Stimulated activated naive CD4-positive, alpha-beta T cell treated with Interleukin-2 at 50 U/mL for 16 hours (primary cell): ENCODE measurements at regions not wholly inside any gene's neighbourhood (a gene's known extent, or its start where the extent isn't known, plus 50 kb on each side); places are given as distances from the start of the nearest gene placed in this dataset.

Experiments
- DNase-seq: peaks from one replicate; lab custom pipeline; 2025; lab: John Stamatoyannopoulos, UW

- no peak for DNase-seq
These were observed 120.7 kb downstream of the TBXT start for GRCh38 chr6:166046982-166047381.

- DNase-seq = no peak
These were observed 121.4 kb downstream of the TBXT start for GRCh38 chr6:166046226-166046625.

DNA sequence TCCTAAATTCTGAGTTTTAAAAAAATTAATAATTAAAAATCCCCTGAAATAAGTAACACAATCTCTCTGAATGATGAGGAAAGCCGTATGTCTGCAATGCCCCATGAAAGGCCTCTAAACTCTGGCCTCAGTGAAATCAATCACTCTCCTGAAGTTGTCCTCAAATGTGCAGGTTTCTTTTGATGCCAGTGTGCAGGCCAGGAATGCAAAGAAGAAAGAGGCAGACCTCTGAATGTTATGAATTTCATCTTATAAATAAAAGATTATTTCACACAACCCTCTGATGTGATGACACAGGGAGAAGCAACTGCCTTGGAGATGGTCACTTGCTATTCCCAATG lies 121.8 kb downstream of the TBXT start:
- no peak for DNase-seq

- DNase-seq = no peak
These were observed 122.3 kb downstream of the TBXT start for GRCh38 chr6:166045173-166045859.

GRCh38 chr6:166041277-166041676 lies 126.4 kb downstream of the TBXT start:
- DNase-seq = no peak

- no peak for DNase-seq
These were observed 127.4 kb downstream of the TBXT start for GRCh38 chr6:166040292-166040691.

DNA sequence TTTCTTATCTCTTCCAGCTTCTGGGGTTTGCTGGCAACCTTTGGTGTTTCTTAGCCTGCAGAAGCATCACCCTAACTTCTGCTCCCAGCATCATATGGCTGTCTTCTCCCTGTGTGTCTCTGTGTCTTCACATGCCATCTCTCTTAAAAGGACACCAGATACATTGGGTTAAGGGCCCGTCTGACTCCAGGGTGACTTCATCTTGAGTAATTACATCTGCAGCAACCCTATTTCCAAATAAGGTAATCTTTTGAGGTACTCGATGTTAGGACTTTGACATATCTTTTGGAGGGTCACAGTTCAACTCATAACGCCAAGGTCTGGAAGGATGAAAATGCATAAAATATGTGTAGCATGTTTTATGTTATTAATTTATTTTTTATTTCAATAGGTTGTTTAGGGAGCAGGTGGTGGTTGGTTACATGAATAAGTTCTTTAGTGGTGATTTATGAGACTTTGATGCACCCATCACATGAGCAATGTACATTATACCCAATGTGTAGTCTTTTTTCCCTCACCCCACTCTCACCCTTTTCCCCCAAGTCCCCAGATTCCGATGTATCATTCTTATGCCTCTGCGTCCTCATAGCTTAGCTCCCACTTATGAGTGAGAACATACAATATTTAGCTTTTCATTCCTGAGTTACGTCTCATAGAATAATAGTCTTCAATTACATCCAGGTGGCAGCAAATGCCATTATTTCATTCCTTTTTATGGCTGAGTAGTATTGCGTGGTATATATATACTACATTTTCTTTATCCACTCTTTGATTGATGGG lies 131.1 kb downstream of the TBXT start:
- no peak for DNase-seq

DNA sequence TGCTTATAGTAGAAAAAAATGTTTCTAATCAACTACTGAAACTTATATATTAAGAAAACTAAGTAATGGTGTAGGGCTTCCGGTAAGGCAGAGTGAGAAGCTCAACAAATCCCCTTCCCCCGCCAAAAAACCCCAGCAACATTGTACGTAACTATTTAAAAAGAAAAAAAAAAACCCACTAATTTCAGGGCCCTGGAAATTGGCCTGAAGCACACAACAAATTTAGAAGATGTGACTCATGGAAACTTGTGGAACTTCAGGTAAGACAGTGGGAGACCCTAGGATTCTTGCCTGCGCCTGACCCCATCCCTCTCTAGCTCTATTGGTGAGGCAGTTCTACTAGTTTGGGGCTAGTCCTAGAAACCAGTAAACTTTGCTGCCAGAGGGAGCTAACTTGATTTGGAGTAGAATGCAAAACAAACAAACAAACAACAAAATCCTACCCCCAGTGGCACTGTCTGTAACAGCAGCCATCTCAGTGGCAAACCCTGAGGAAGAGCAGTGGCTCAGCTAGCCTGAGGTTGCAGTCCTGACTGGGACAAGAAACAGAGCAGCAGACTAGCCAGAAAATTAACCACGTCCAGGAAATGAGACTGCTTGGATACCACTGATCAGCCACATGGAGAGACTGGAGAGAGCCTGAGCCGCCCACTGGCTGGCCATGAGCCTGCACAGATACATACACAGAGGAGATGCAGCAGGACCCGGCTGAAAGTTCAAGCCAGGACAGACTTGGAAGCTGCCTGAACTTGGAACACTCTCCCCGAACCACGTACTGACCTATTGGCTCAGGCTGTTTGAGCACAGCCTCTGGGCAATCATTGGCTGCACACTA lies 135.1 kb downstream of the TBXT start:
- DNase-seq = no peak

DNA sequence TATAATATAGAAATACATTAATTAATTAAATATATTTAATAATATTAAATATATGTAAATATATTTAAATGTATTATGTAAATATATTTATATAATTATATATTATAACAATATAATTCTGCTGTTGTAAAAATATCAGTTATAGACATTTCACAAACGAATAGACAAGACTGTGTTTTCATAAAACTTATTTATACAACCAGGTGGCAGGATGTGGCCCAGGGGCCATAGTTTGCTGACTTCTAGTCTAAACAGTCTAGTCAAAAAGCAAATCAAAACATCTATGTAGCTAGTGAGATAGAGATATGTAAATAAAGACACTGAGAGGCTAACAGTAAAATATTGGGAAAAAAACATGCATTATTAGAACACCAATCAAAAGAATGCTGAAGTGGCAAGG lies 136.4 kb downstream of the TBXT start:
- no peak for DNase-seq

DNA sequence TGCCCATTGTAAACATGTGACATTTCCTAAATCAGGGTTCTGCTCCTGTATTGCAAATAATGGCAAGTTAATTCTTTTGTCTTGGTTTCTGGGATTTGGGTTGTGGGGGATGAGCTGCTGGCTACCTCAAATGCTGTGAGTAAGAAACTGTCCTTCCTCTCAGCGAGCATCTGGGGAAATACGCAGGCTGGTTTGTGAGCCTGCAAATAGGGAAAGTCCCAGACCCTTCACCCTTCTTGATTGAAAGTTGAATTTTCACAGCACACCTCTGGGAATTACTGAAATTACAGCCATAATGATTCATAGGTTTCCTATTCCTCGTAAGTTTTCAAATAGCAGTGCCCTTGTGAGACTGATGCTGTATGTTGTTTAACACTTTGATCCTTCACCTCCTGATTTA lies 138.1 kb downstream of the TBXT start:
- DNase-seq = no peak

DNA sequence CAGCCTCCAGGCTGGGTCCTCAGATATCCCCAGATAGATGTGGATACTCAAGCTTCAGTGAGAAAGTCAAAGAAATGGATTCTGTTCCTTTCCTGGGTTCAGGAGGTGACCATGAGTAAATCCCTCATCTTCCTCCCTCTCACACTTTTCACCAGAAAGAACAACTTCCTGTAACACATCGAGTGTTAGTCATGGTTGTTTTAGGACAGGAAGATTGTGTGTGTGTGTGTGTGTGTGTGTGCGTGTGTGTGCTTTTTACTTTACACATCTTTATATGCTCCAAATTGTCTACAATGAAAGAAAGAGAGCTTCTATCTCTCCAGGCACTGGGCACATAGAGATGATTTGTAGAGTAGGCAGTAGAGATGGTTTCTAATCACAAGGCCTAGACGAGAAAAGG lies 139.9 kb downstream of the TBXT start:
- no peak for DNase-seq

DNA sequence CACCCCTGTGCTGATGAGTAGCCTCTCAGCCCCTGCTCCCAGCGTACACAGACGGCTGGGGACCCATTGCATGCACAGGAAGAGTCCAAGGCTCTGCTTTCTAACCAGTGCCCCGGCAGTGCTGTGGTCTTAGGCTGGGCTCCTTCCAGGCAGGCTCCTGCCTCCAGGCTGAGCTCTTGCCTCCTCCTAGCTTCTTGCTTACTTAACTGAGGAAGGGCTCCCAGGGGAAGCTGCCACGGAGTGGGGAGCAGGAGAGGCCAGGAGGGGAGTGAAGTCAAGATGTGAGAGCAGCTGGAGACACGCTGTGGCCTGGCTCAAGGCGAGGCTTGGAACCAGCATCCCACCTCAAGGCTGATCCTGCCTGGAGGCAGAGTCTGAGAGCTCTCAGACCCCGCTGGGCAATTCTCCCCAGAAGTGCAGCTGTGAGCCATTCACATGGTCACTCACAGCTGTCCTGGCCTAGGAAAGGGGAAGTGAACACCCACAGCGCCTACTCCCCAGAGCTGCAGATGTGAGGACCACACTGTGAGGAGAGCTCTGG lies 141.0 kb downstream of the TBXT start:
- no peak for DNase-seq

- DNase-seq = no peak
These were observed 142.3 kb downstream of the TBXT start for GRCh38 chr6:166025149-166025898.

DNA sequence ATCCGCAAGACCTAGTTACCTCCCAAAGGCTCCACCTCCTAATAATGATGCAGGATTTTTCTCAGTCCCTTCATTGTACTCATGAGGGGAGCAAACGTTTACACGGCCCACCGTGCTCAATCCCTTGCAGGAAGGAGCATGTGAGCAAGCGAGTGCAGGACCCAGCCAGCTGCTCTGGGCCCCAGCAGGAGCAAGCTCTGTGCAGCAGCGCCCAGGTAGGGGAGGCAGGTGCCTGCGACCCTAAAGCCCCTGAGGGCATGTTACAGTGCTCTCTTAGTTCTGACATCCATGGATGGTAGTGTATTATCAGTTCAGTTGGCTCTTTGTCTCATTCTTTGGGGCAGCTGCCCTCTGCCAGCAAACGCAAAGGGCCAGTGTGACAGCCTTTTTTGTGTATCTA lies 143.4 kb downstream of the TBXT start:
- no peak for DNase-seq

- no peak for DNase-seq
These were observed 144.2 kb downstream of the TBXT start for GRCh38 chr6:166023273-166023989.

- no peak for DNase-seq
These were observed 146.2 kb downstream of the TBXT start for GRCh38 chr6:166021429-166021828.

GRCh38 chr6:166019214-166019613 lies 148.4 kb downstream of the TBXT start:
- no peak for DNase-seq

- DNase-seq = no peak
These were observed 150.5 kb downstream of the TBXT start for GRCh38 chr6:166017032-166017635.

DNA sequence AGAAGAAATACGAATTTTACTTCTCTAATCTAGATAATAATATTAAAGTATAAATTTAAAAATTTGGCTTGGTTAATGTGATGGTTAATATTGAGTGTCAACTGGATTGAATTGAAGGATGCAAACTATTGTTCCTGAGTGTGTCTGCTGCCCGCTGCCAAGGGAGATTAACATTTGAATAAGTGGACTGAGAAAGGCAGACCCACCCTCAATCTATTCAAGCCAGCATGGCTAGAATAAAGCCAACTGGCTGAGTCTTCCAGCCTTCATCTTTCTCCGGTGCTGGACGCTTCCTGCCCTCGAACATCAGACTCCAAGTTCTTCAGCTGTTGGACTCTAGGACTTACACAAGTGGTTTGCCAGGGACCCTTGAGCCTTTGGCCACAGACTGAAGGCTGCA lies 152.7 kb downstream of the TBXT start:
- DNase-seq = no peak

DNA sequence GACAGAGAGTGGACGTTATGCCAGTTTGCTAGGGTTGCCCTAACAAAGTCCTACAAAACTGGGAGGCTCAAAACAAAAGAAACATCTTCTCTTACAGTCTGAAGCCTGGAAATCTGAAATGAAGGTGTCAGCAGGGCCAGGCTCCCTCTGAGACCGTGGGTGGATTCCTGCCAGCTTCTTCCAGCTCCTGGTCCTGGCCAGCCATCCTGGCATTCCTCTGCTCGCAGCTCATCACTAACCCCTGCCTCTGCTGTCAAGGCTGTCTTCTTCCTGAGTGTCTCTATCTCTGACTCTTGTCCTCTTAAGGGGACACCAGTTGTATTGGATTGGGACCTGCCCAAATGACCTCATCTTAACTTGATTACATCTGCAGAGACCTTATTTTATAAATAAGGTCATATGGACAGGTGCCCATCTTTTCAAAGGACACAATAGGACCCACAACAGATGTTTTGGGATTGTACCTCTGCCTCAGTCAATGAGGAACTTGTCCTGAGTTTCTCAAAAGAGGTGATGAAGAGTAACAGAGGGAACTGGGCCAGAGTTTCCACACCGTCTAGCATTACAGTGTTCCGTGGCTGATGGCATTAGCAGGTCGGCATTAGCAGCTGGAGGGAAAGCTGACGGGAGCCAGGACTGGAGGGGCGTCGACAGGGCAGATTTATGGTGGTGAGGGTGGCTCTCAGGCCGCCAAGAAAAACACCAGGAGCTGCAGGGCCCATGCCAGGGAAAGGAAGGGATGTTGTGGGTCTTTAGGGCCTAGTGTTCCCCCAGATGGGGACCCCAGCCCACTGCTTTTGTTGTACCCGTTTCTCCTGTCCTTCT lies 157.3 kb downstream of the TBXT start:
- no peak for DNase-seq
